NCI-H460 (cell line): ENCODE measurements at regions not wholly inside any gene's neighbourhood (a gene's known extent, or its start where the extent isn't known, plus 50 kb on each side); places are given as distances from the start of the nearest gene placed in this dataset.
"Not testable (repeated sequence)": the region's sequence is repeated elsewhere in the genome, so short reads cannot be mapped to it uniquely, and the experiment has no call there.

Source experiments
- DNase-seq: peaks from one replicate; pipeline ENCODE4 v3.0.0-alpha.2; 2016; ENCODE audit warnings: low read depth; ENCODE audit errors: extremely low read depth

DNA sequence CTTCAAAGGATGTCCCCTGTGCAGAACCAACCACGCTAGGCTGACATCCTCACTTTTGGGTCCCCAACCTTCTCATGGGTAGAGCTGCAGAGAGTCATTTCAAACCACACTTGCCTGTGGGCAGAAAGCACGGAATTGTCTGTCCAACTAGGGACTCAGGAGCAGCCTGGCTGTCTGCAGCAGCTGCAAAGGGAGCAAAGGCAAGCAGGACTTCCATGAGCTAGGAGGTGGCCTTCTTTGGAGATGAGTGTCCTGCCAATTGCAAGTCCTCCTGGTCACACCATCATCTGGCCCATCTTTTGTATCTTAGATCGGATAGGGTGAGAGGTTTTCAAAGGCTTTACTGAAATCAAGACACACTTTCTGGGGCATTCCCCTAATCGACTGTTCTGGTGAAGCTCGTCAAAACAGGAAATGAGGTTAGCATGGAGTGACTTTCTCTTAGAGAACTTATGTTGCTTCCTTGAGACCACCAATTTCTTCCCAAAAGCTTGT, 222.3 kb upstream of the PLGLB2 start:
- not testable (repeated sequence) for DNase-seq

- not testable (repeated sequence) for DNase-seq
Observed at GRCh38 chr2:87526258-87526657, 221.6 kb upstream of the PLGLB2 start.

GRCh38 chr2:87531968-87532715, 215.7 kb upstream of the PLGLB2 start:
- not testable (repeated sequence) for DNase-seq

DNA sequence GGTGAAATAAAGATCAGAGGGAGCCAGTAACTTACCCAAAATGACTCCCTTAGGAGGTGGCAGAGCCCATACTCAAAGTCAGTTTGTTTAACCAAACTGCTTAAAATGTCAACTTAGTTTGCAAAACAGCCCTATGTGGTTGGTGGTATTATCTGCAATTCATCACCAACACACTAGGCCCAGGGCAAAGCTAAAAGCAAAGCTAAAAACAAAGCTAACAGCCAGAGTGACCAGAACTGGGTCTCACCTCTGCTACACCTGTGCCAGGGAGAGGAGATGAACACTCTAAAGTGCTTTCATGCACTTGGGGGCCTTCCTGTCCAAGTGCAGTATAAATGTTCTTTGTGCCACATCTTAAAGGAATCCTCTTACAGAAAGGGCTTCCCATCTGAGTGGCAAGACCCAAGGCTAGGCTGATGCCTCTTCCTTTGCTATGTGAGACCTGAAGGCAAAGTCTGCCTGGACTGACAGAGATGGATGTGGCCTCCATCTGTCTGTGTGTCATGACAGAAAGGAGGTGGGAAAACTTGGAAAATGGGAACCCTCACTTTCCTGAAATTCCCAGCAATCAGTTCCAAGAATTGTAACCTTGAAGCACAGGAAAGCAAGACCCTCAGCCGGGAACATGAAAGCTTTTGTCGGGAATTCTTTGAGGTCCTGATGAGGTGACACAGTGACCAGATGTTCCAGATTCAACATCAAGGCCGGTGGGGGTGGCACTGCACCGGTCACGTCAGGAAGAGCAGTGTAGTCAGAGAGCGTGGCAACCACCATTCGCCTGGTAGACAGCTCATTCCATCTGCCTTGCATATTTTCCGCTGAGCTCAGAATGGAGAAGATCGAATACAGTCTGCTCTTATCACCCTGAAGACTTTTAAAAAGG, 214.3 kb upstream of the PLGLB2 start:
- DNase-seq, result not testable (repeated sequence)

DNA sequence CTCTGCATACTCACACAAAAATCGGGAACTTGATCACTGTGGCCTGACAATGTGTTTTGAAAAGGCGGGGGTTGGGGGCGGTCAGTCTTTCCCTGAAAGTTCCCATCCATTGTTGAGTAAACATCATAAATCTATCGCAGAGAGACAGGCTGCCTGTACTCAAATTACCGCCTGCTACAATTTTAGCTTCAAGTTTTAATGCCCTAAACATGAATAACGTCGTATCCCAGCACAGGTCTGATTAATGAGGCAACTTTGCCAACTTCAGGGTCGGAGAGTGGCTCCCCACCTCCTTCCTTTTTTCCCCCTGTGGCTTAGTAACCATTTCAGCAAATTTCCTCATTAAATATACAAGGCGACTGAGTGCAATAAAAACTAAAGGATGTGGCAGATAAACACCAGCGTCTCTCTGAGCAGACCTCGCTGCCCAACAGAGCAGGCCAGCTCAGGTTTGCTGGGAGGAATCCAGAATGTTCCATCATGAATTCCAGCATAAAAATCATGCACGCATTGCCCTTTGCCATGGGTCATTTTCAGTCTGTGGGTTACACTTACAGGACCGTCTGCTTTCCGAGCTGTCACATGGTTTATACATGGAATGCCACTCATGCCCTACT, 213.5 kb upstream of the PLGLB2 start:
- not testable (repeated sequence) for DNase-seq

- DNase-seq, result not testable (repeated sequence)
Observed at GRCh38 chr2:87536427-87536826, 211.5 kb upstream of the PLGLB2 start.

GRCh38 chr2:87537251-87537671, 210.6 kb upstream of the PLGLB2 start:
- DNase-seq, result not testable (repeated sequence)

DNA sequence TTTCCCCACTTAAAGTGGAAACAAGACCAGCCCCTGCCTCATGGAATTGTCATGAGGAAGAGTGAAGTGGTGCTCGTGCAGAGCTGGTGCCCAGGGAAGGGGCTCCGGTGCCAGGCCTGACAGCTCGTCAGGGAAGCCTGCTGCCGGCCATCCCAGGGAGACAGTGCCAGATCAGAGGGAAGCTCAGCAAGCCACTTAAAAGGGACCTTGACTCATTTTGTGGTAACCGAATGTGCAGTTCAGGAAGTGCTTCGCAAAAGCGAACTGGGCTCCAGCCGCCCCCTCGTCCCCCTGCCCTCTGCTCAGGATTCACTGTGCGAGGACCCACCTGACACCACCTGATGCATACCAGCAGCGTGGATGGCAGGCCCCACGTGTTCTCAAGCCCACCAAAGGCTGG, 209.6 kb upstream of the PLGLB2 start:
- not testable (repeated sequence) for DNase-seq

GRCh38 chr2:87539151-87539943, 208.5 kb upstream of the PLGLB2 start:
- not testable (repeated sequence) for DNase-seq

- not testable (repeated sequence) for DNase-seq
Observed at GRCh38 chr2:87540242-87540641, 207.6 kb upstream of the PLGLB2 start.

DNA sequence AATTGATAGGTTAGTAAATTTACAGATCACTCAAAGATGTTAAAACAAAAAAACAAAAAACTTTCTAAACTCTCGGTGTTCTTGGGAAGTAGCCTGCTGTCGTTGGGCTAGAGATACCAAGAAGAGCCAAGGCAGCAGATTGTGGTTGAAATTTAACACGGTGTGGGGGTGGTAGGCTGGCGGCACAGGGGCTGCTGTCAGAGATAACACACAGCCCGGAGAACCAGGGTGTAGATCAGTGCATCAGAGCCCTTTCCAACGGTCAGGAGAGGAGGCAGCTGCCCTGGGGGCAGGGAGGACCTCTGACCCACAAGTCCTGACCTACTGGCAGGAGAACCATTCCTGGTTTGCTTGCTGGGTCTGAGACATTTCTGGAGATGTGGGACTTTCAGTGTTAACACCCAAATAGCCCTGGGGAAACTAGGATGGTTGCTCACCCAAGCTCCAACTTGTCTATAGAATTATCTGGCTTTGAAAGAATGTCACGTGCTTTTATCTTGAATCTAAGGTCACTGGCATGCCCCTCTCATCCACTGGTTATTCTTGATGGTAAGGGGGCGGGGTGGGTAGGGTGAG, 205.2 kb upstream of the PLGLB2 start:
- DNase-seq, result not testable (repeated sequence)

- DNase-seq, result not testable (repeated sequence)
Observed at GRCh38 chr2:87543797-87544196, 204.1 kb upstream of the PLGLB2 start.

GRCh38 chr2:87547106-87547505, 200.8 kb upstream of the PLGLB2 start:
- DNase-seq, result not testable (repeated sequence)

- not testable (repeated sequence) for DNase-seq
Observed at GRCh38 chr2:87547966-87548365, 199.9 kb upstream of the PLGLB2 start.

DNA sequence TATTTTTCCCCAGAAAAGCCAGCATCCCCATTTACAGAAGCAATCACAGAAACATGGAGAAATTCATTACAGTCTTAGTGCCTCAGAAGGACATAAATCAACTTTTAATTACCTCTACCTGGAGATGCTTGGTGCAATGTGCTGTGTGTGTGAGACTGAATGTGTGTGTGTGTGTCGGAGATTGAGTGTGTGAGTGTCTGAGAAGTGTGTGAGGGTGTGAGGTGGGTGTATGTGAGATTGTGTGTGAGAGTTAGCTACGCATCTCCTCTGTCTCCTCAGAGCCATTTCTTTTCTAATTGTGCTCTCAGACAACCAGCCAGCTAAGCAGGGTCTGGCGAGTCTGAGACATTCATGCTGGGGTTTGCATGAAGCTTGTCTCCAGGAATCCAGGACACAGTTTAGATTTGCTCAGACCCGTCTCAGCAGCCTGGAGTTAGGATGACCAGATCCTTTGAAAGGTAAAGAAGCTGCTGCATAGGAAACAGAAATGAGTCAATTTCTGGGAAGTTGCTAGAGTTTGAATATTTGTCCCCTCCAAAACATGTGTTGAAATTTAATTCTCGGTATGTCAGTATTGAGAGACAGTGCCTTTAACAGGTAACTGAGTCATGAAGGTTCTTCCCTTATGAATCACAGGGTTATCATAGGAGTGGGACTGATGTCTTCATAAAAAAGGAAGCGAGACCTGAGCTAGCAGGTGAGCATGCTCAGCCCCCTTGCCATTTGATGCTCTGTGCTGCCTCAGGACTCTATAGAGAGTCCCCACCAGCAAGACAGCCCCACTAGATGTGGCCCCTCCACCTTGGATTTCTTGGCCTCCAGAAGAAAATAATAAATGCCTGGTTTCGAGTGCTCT, 199.0 kb upstream of the PLGLB2 start:
- not testable (repeated sequence) for DNase-seq

- DNase-seq, result not testable (repeated sequence)
Observed at GRCh38 chr2:87549561-87550202, 198.2 kb upstream of the PLGLB2 start.

GRCh38 chr2:87554678-87555077, 193.2 kb upstream of the PLGLB2 start:
- DNase-seq, result not testable (repeated sequence)

GRCh38 chr2:87555082-87555481, 192.8 kb upstream of the PLGLB2 start:
- DNase-seq, result not testable (repeated sequence)
